Mesenteric fat pad (tissue), 1 donor: ENCODE measurements at regions not wholly inside any gene's neighbourhood (a gene's known extent, or its start where the extent isn't known, plus 50 kb on each side); places are given as distances from the start of the nearest gene placed in this dataset.

Experiments used
- DNase-seq: peaks from one replicate; pipeline ENCODE4 v3.0.0-alpha.2; 2020; ENCODE audit warnings: low spot score
- donor health status: DM: yes; HTN: yes; CAD: no.

- no peak for DNase-seq
These were observed 1028.3 kb upstream of the B3GALT2 start for GRCh38 chr1:194214735-194215134.

- DNase-seq, result no peak
These were observed 1023.5 kb upstream of the B3GALT2 start for GRCh38 chr1:194209920-194210319.

- DNase-seq, result no peak
These were observed 1022.3 kb upstream of the B3GALT2 start for GRCh38 chr1:194208674-194209073.

- no peak for DNase-seq
These were observed 1010.1 kb upstream of the B3GALT2 start for GRCh38 chr1:194196562-194196961.

- DNase-seq, result no peak
These were observed 1008.3 kb upstream of the B3GALT2 start for GRCh38 chr1:194194724-194195123.

GRCh38 chr1:194184974-194185373, 998.6 kb upstream of the B3GALT2 start:
- no peak for DNase-seq

- no peak for DNase-seq
These were observed 998.0 kb upstream of the B3GALT2 start for GRCh38 chr1:194184425-194184824.

- DNase-seq, result no peak
These were observed 995.4 kb upstream of the B3GALT2 start for GRCh38 chr1:194181845-194182244.

GRCh38 chr1:194176212-194176611, 989.8 kb upstream of the B3GALT2 start:
- no peak for DNase-seq

- no peak for DNase-seq
These were observed 988.8 kb upstream of the B3GALT2 start for GRCh38 chr1:194175251-194175650.

GRCh38 chr1:194174528-194174927, 988.1 kb upstream of the B3GALT2 start:
- no peak for DNase-seq

GRCh38 chr1:194171596-194171995, 985.2 kb upstream of the B3GALT2 start:
- DNase-seq, result no peak

- DNase-seq, result no peak
These were observed 981.7 kb upstream of the B3GALT2 start for GRCh38 chr1:194167956-194168640.

- no peak for DNase-seq
These were observed 978.3 kb upstream of the B3GALT2 start for GRCh38 chr1:194164755-194165154.

- no peak for DNase-seq
These were observed 975.2 kb upstream of the B3GALT2 start for GRCh38 chr1:194161591-194161990.

GRCh38 chr1:194159941-194160340, 973.5 kb upstream of the B3GALT2 start:
- DNase-seq, result no peak

- no peak for DNase-seq
These were observed 969.5 kb upstream of the B3GALT2 start for GRCh38 chr1:194155962-194156361.

- DNase-seq, result no peak
These were observed 964.6 kb upstream of the B3GALT2 start for GRCh38 chr1:194151056-194151455.

GRCh38 chr1:194150242-194150641, 963.8 kb upstream of the B3GALT2 start:
- no peak for DNase-seq

- no peak for DNase-seq
These were observed 946.7 kb upstream of the B3GALT2 start for GRCh38 chr1:194133152-194133551.

- no peak for DNase-seq
These were observed 931.7 kb upstream of the B3GALT2 start for GRCh38 chr1:194118086-194118485.

GRCh38 chr1:194117582-194117981, 931.2 kb upstream of the B3GALT2 start:
- no peak for DNase-seq

GRCh38 chr1:194114288-194114687, 927.9 kb upstream of the B3GALT2 start:
- no peak for DNase-seq

GRCh38 chr1:194105381-194105780, 919.0 kb upstream of the B3GALT2 start:
- no peak for DNase-seq
